Neural progenitor cell (in vitro differentiated cells): ENCODE measurements at regions not wholly inside any gene's neighbourhood (a gene's known extent, or its start where the extent isn't known, plus 50 kb on each side); places are given as distances from the start of the nearest gene placed in this dataset.

ENCODE experiments used
- CTCF ChIP-seq: fragments of 200-600 bp; sonication (generic); IDR thresholded peaks from 2 replicates; pipeline ENCODE4 v1.5.1; 2017; ENCODE audit warnings: antibody characterized with exemption, mild to moderate bottlenecking
- EZH2 ChIP-seq: fragments of 200-600 bp; sonication (generic); IDR thresholded peaks from 2 replicates; pipeline ENCODE4 v1.6.1; 2017; ENCODE audit warnings: antibody characterized with exemption, mild to moderate bottlenecking, moderate library complexity

GRCh38 chr2:103232865-103233264 lies 471.0 kb downstream of the TMEM182 start:
- no peak for TF ChIP-seq CTCF
- no peak for TF ChIP-seq EZH2
